OCI-LY7 (cell line): ENCODE measurements at regions not wholly inside any gene's neighbourhood (a gene's known extent, or its start where the extent isn't known, plus 50 kb on each side); places are given as distances from the start of the nearest gene placed in this dataset.
"Not testable (repeated sequence)": the region's sequence is repeated elsewhere in the genome, so short reads cannot be mapped to it uniquely, and the experiment has no call there.

Experiments
- BruUV-seq: library from RNA; stranded (reverse); fragments of 400-500 nt; replicated peaks from 2 replicates; lab custom pipeline; 2021; lab: Mats Ljungman, UMichigan
- CTCF ChIA-PET: fragments of 300-600 bp; sonication (Branson Sonifier 250); formaldehyde crosslinking; loops from one replicate; lab custom pipeline; 2022; ENCODE audit warnings: antibody characterized with exemption; ENCODE audit not compliant: unreplicated experiment; lab: Charles Lee
- POLR2A ChIA-PET: fragments of 300-600 bp; sonication (Branson Sonifier 250); formaldehyde crosslinking; loops from one replicate; lab custom pipeline; 2022; ENCODE audit warnings: antibody characterized with exemption; lab: Charles Lee
- DNase-seq: peaks from one replicate; pipeline ENCODE4 v3.0.0-alpha.2; 2015; ENCODE audit warnings: low spot score
- H2AFZ ChIP-seq: fragments of 200-600 bp; sonication (generic), shearing (Covaris generic); 2 replicates; pipeline ENCODE4 v1.6.1; 2014; ENCODE audit warnings: mild to moderate bottlenecking, antibody characterized with exemption, low read length, moderate library complexity
- H3K27ac ChIP-seq: fragments of 200-600 bp; sonication (generic); 2 replicates; pipeline ENCODE4 v1.5.1; 2014; ENCODE audit warnings: mixed run types, low read depth, mild to moderate bottlenecking, moderate library complexity, low read length, inconsistent platforms; ENCODE audit not compliant: poor library complexity, severe bottlenecking
- H3K36me3 ChIP-seq: fragments of 200-600 bp; sonication (generic); 2 replicates; pipeline ENCODE4 v1.6.1; 2014; ENCODE audit warnings: mild to moderate bottlenecking, antibody characterized with exemption, low read length, moderate library complexity, mixed read lengths; ENCODE audit not compliant: insufficient read depth
- H3K4me1 ChIP-seq: fragments of 200-600 bp; sonication (generic); 2 replicates; pipeline ENCODE4 v1.5.1; 2014; ENCODE audit warnings: mild to moderate bottlenecking, low read length; ENCODE audit not compliant: insufficient read depth, poor library complexity, severe bottlenecking
- H3K4me2 ChIP-seq: fragments of 200-600 bp; sonication (generic); 2 replicates; pipeline ENCODE4 v1.6.1; 2014; ENCODE audit warnings: mild to moderate bottlenecking, low read length
- H3K4me3 ChIP-seq: fragments of 200-600 bp; sonication (generic); 2 replicates; pipeline ENCODE4 v1.5.1; 2014; ENCODE audit warnings: mild to moderate bottlenecking, low read depth, low read length; ENCODE audit not compliant: poor library complexity, severe bottlenecking
- H3K79me2 ChIP-seq: fragments of 200-600 bp; sonication (generic); 2 replicates; pipeline ENCODE4 v1.6.1; 2016; ENCODE audit warnings: low read depth, mild to moderate bottlenecking, low read length, moderate library complexity, mixed read lengths; ENCODE audit not compliant: insufficient read depth
- H3K9me2 ChIP-seq: fragments of 200-600 bp; sonication (generic); 2 replicates; pipeline ENCODE4 v1.6.1; 2016; ENCODE audit warnings: mild to moderate bottlenecking, low read length, mixed read lengths; ENCODE audit not compliant: insufficient read depth
- H3K9me3 ChIP-seq: fragments of 200-600 bp; sonication (generic); 2 replicates; pipeline ENCODE4 v1.6.1; 2014; ENCODE audit warnings: mild to moderate bottlenecking, mixed run types, low read length, mixed read lengths
- H4K20me1 ChIP-seq: fragments of 200-600 bp; sonication (generic); 2 replicates; pipeline ENCODE4 v1.6.1; 2014; ENCODE audit warnings: mild to moderate bottlenecking, antibody characterized with exemption, low read length, moderate library complexity, mixed read lengths; ENCODE audit not compliant: insufficient read depth
- EZH2phosphoT487 ChIP-seq: fragments of 200-600 bp; sonication (generic); IDR thresholded peaks from 2 replicates; pipeline ENCODE4 v1.6.1; 2018; ENCODE audit warnings: low read depth, borderline replicate concordance, mild to moderate bottlenecking, mixed run types, antibody characterized with exemption, low read length, moderate library complexity, mixed read lengths
- intact Hi-C: fragments of 100-400 bp; cut with micrococcal nuclease; formaldehyde crosslinking; loops from one replicate; pipeline ENCODE4 v1.10.0; 2022; ENCODE audit not compliant: unreplicated experiment
- TF ChIP-seq, protein P1 (sequence below): fragments of 200-600 bp; sonication (generic); conservative IDR thresholded peaks from 2 replicates; pipeline ENCODE4 v1.5.1; 2014; ENCODE audit warnings: mild to moderate bottlenecking, antibody characterized with exemption, low read length, moderate library complexity, mixed read lengths

DNA sequence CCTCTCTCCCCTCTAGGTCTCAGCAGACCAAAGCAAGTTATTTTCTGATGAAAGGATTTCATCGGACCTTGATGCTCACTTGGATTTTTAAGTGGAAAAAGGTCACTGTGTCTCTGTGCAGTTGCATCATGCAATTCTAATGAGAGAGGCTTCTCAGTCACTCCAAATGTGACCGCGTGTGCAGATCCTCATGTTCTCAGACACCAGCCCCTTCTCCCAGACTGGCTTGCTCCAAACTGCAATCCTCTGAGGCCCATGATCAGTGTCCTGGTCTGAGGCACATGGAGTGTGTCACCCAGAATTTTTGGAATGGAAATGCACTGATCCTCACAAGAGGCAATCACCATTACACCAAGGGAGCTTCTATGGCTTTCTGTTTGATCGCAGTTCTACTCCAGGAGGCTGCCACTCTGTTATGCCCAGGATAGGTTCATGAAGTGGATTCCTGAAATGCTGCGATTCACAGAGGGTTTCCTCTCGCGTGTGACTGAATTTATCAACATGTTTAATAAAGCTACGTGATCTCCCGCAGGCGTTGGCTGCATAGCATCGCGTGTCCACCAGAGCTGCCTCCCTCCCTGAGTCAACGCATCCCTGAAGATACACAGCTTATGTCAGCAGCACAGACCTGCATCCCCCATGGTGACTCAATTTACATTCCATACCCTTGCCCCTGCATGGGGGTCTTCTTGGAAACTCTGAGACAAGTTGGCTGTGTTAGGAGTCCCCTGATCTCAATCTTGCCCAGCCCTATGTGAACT is 544.6 kb upstream of the B3GAT1 start:
- no peaks in the 10 kb centered on the region for H3K79me2 ChIP-seq
- DNase-seq: no peak
- no peaks in the 10 kb centered on the region for H3K9me3 ChIP-seq
- H2AFZ ChIP-seq: no peak overlapping the region
- BruUV-seq: no TSS peak
- H3K27ac ChIP-seq: no peak overlapping the region
- TF ChIP-seq, protein P1, sequence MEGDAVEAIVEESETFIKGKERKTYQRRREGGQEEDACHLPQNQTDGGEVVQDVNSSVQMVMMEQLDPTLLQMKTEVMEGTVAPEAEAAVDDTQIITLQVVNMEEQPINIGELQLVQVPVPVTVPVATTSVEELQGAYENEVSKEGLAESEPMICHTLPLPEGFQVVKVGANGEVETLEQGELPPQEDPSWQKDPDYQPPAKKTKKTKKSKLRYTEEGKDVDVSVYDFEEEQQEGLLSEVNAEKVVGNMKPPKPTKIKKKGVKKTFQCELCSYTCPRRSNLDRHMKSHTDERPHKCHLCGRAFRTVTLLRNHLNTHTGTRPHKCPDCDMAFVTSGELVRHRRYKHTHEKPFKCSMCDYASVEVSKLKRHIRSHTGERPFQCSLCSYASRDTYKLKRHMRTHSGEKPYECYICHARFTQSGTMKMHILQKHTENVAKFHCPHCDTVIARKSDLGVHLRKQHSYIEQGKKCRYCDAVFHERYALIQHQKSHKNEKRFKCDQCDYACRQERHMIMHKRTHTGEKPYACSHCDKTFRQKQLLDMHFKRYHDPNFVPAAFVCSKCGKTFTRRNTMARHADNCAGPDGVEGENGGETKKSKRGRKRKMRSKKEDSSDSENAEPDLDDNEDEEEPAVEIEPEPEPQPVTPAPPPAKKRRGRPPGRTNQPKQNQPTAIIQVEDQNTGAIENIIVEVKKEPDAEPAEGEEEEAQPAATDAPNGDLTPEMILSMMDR: no peak
- TF ChIP-seq EZH2phosphoT487: no peak
- no peaks in the 10 kb centered on the region for H3K4me1 ChIP-seq
- POLR2A ChIA-PET: no interaction called here
- H3K4me3 ChIP-seq: no peak overlapping the region
- H3K4me2 ChIP-seq: no peak overlapping the region
- no peaks in the 10 kb centered on the region for H3K36me3 ChIP-seq
- H4K20me1 ChIP-seq: no peaks in the 10 kb centered on the region
- intact Hi-C loops: no loop called here
- H3K9me2 ChIP-seq: no peaks in the 10 kb centered on the region
- CTCF ChIA-PET: no interaction called here

DNA sequence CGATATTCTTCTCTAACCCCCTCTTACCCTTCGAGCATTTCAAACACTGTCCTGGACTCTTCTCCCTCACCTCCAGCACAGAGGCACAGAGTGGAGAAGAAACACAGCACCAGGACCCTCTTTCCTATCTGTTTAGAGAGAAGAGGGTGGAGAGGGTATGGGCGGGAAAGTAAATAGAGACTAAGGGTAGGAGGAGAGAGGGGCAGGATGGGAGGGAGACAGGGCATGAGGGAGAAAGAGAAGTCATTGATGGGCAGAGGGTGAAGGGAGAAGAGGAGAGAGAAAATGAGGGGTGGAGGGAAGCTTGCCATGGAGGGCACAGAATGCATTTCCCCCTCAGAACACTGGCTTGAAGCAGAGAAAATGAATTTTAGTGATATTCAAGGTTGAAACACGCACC is 543.9 kb upstream of the B3GAT1 start:
- H2AFZ ChIP-seq, H3K9me2 ChIP-seq, H3K4me1 ChIP-seq, intact Hi-C loops, H3K79me2 ChIP-seq, CTCF ChIA-PET, H3K9me3 ChIP-seq, POLR2A ChIA-PET, BruUV-seq, H3K27ac ChIP-seq, H4K20me1 ChIP-seq, DNase-seq, H3K4me2 ChIP-seq, H3K4me3 ChIP-seq, H3K36me3 ChIP-seq: not testable (repeated sequence)

DNA sequence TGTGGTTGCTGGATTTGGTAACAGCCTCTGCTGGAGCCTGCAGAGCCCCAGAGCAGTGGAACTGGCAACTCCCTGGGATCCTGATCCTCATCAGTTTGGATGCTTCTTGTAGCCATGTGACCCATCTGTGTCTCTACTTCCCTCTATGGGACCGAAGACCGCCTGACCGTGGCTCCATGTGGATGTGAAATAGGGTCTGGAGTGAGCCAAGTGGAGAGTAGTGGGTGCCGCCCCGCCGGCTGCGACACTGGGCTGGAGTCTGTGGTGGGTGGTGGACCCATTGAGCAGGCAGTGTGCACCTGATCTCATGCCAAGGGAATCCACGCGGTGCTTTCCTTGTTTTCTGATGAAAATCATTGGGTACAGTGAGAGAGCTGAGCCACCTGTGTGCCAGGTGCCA is 543.2 kb upstream of the B3GAT1 start:
- Histone ChIP-seq H2AFZ (no peak overlapping the region), H3K27ac (no peak overlapping the region), H4K20me1 (no peaks in the 10 kb centered on the region), H3K79me2 (no peaks in the 10 kb centered on the region), H3K4me1 (no peaks in the 10 kb centered on the region), H3K36me3 (no peaks in the 10 kb centered on the region), H3K9me3 (no peaks in the 10 kb centered on the region), H3K4me3 (no peak overlapping the region), H3K9me2 (no peaks in the 10 kb centered on the region), H3K4me2 (no peak overlapping the region)
- ChIA-PET CTCF (no interaction called here), POLR2A (no interaction called here)
- TF ChIP-seq EZH2phosphoT487: no peak
- TF ChIP-seq, protein P1: no peak
- DNase-seq: no peak
- no TSS peak for BruUV-seq
- intact Hi-C loops: no loop called here

DNA sequence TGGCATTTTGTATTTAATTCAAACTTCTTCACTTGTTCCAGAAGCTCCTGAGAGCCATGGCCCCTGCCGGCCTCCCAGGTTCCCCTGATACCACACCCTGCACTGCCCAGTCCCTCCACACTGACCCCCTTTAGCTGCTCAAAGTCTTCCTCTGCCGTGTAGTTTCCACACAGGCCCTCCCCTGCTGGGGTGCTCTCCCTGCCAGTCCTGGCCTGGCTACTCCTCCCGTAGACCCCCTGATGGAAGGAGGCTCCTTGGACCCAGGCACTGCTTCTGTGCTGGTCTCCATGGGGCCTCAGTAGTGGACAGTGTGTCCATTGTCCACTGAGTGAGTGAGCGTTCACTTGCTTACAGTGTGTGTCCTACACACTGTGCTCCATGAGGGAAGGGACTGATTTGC is 542.4 kb upstream of the B3GAT1 start:
- H3K79me2 ChIP-seq, H3K4me2 ChIP-seq, BruUV-seq, H2AFZ ChIP-seq, DNase-seq, H3K27ac ChIP-seq, H3K4me3 ChIP-seq, CTCF ChIA-PET, H3K4me1 ChIP-seq, POLR2A ChIA-PET, H3K9me2 ChIP-seq, H4K20me1 ChIP-seq, H3K9me3 ChIP-seq, H3K36me3 ChIP-seq, intact Hi-C loops: not testable (repeated sequence)

DNA sequence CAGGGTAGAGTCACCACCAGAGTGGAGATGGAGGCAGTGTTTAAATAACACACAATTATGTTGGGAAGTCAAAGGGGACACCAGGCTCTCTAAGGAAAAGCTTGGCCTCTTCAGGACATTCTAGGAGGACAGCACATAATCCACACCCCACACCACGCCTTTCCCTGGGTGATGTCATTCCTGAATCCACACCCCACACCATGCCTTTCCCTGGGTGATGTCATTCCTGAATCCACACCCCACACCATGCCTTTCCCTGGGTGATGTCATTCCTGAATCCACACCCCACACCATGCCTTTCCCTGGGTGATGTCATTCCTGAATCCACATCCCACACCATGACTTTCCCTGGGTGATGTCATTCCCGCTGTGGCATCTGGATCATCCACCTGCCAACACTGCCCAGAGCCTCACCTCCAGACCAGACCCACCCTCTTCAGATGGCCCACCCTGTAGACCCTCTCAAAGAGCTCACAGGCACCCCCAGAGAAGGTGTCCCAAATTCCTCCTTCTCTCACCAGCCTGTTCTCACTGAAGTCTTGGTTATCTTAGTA is 541.5 kb upstream of the B3GAT1 start:
- intact Hi-C loops, H3K4me3 ChIP-seq, H2AFZ ChIP-seq, H3K36me3 ChIP-seq, POLR2A ChIA-PET, H3K9me2 ChIP-seq, CTCF ChIA-PET, H3K79me2 ChIP-seq, H3K4me1 ChIP-seq, H4K20me1 ChIP-seq, H3K4me2 ChIP-seq, DNase-seq, H3K27ac ChIP-seq, H3K9me3 ChIP-seq, BruUV-seq: not testable (repeated sequence)
